IPS DF 6.9 (cell line): ENCODE measurements at regions not wholly inside any gene's neighbourhood (a gene's known extent, or its start where the extent isn't known, plus 50 kb on each side); places are given as distances from the start of the nearest gene placed in this dataset.
"Not testable (repeated sequence)": the region's sequence is repeated elsewhere in the genome, so short reads cannot be mapped to it uniquely, and the experiment has no call there.

ENCODE experiments used
- DNase-seq: peaks from one replicate; pipeline ENCODE4 v3.0.0-alpha.2; 2013; ENCODE audit warnings: low read depth, low spot score
- H3K27ac ChIP-seq: one replicate; pipeline ENCODE4 v1.5.1; 2013; ENCODE audit warnings: low read length, control low read depth
- H3K27me3 ChIP-seq: 2 replicates; pipeline ENCODE4 v1.6.1; 2013; ENCODE audit warnings: mild to moderate bottlenecking, low read length; ENCODE audit not compliant: control insufficient read depth, insufficient read depth
- H3K36me3 ChIP-seq: 2 replicates; pipeline ENCODE4 v1.6.1; 2013; ENCODE audit warnings: low read length; ENCODE audit not compliant: control insufficient read depth, insufficient read depth
- H3K4me1 ChIP-seq: 2 replicates; pipeline ENCODE4 v1.6.1; 2013; ENCODE audit warnings: low read length; ENCODE audit not compliant: control insufficient read depth, insufficient read depth
- H3K4me3 ChIP-seq: 2 replicates; pipeline ENCODE4 v1.5.1; 2013; ENCODE audit warnings: mild to moderate bottlenecking, low read length
- H3K9me3 ChIP-seq: 2 replicates; pipeline ENCODE4 v1.6.1; 2013; ENCODE audit warnings: low read length, inconsistent platforms; ENCODE audit not compliant: control insufficient read depth, insufficient read depth
- WGBS: extraction: QIAGEN DNeasy Blood & Tissue Kit; methylation state at CpG from one replicate; pipeline ENCODE4 v1.1.7; 2013; ENCODE audit warnings: mixed read lengths, missing lambda C conversion rate; ENCODE audit not compliant: insufficient read length, insufficient coverage; 5-methylcytosine and 5-hydroxymethylcytosine counted together

GRCh38 chr16:47976636-47977210, 179.1 kb downstream of the ABCC12 start:
- no peaks in the 10 kb centered on the region for H3K9me3 ChIP-seq
- H3K36me3 ChIP-seq: no peaks in the 10 kb centered on the region
- no peak overlapping the region for H3K27ac ChIP-seq
- no peaks in the 10 kb centered on the region for H3K27me3 ChIP-seq
- no CpG with 5 or more reads among the region's 12 CpGs for WGBS
- H3K4me3 ChIP-seq: no peak overlapping the region
- DNase-seq: no peak
- H3K4me1 ChIP-seq: no peaks in the 10 kb centered on the region

- H3K27me3 ChIP-seq, H3K4me3 ChIP-seq, H3K4me1 ChIP-seq, H3K27ac ChIP-seq, DNase-seq, H3K36me3 ChIP-seq, H3K9me3 ChIP-seq: not testable (repeated sequence)
- no CpG with 5 or more reads among the region's 5 CpGs for WGBS
Observed at GRCh38 chr16:47974971-47975370, 180.8 kb downstream of the ABCC12 start.

- H3K27ac ChIP-seq: no peak overlapping the region
- no peaks in the 10 kb centered on the region for H3K9me3 ChIP-seq
- no peaks in the 10 kb centered on the region for H3K4me1 ChIP-seq
- H3K4me3 ChIP-seq: no peak overlapping the region
- no CpG with 5 or more reads among the region's 7 CpGs for WGBS
- H3K36me3 ChIP-seq: no peaks in the 10 kb centered on the region
- no peak for DNase-seq
- H3K27me3 ChIP-seq: no peaks in the 10 kb centered on the region
Observed at GRCh38 chr16:47973552-47973951, 182.2 kb downstream of the ABCC12 start.

- no peak for DNase-seq
- no CpG with 5 or more reads among the region's 6 CpGs for WGBS
- H3K27ac ChIP-seq: no peak overlapping the region
- no peaks in the 10 kb centered on the region for H3K36me3 ChIP-seq
- no peaks in the 10 kb centered on the region for H3K27me3 ChIP-seq
- H3K4me1 ChIP-seq: no peaks in the 10 kb centered on the region
- H3K9me3 ChIP-seq: no peaks in the 10 kb centered on the region
- H3K4me3 ChIP-seq: no peak overlapping the region
Observed at GRCh38 chr16:47972246-47972985, 183.4 kb downstream of the ABCC12 start.

- Histone ChIP-seq H3K27me3 (no peaks in the 10 kb centered on the region), H3K36me3 (no peaks in the 10 kb centered on the region), H3K4me3 (no peak overlapping the region), H3K4me1 (no peaks in the 10 kb centered on the region), H3K27ac (no peak overlapping the region), H3K9me3 (no peaks in the 10 kb centered on the region)
- DNase-seq: no peak
- no CpG with 5 or more reads among the region's 2 CpGs for WGBS
Observed at GRCh38 chr16:47971225-47971624, 184.6 kb downstream of the ABCC12 start.

- H3K27ac ChIP-seq: no peak overlapping the region
- peak; percentile 33 for DNase-seq
- no peaks in the 10 kb centered on the region for H3K9me3 ChIP-seq
- no CpG with 5 or more reads among the region's 2 CpGs for WGBS
- H3K27me3 ChIP-seq: no peaks in the 10 kb centered on the region
- no peak overlapping the region for H3K4me3 ChIP-seq
- H3K4me1 ChIP-seq: no peaks in the 10 kb centered on the region
- no peaks in the 10 kb centered on the region for H3K36me3 ChIP-seq
Observed at GRCh38 chr16:47970291-47970931, 185.4 kb downstream of the ABCC12 start.

GRCh38 chr16:47967374-47967773, 188.4 kb downstream of the ABCC12 start:
- no peak overlapping the region for H3K4me3 ChIP-seq
- no peaks in the 10 kb centered on the region for H3K9me3 ChIP-seq
- H3K27me3 ChIP-seq: no peaks in the 10 kb centered on the region
- H3K4me1 ChIP-seq: no peaks in the 10 kb centered on the region
- DNase-seq: no peak
- no peak overlapping the region for H3K27ac ChIP-seq
- no peaks in the 10 kb centered on the region for H3K36me3 ChIP-seq
- no CpG with 5 or more reads among the region's 2 CpGs for WGBS

- no CpG with 5 or more reads among the region's 4 CpGs for WGBS
- no peaks in the 10 kb centered on the region for H3K36me3 ChIP-seq
- H3K27me3 ChIP-seq: no peaks in the 10 kb centered on the region
- no peaks in the 10 kb centered on the region for H3K4me1 ChIP-seq
- H3K4me3 ChIP-seq: no peak overlapping the region
- H3K9me3 ChIP-seq: no peaks in the 10 kb centered on the region
- no peak overlapping the region for H3K27ac ChIP-seq
- no peak for DNase-seq
Observed at GRCh38 chr16:47966325-47966724, 189.5 kb downstream of the ABCC12 start.

GRCh38 chr16:47965439-47965838, 190.4 kb downstream of the ABCC12 start:
- Histone ChIP-seq H3K27ac (no peak overlapping the region), H3K4me3 (no peak overlapping the region), H3K36me3 (no peaks in the 10 kb centered on the region), H3K27me3 (no peaks in the 10 kb centered on the region), H3K9me3 (no peaks in the 10 kb centered on the region), H3K4me1 (no peaks in the 10 kb centered on the region)
- no CpG with 5 or more reads among the region's 2 CpGs for WGBS
- peak; percentile 31 for DNase-seq

GRCh38 chr16:47958726-47959125, 197.1 kb downstream of the ABCC12 start:
- no peak for DNase-seq
- Histone ChIP-seq H3K4me3 (no peak overlapping the region), H3K27ac (no peak overlapping the region), H3K36me3 (no peaks in the 10 kb centered on the region), H3K9me3 (no peaks in the 10 kb centered on the region), H3K4me1 (no peaks in the 10 kb centered on the region), H3K27me3 (no peaks in the 10 kb centered on the region)
- WGBS: no CpG with 5 or more reads among the region's 5 CpGs
